ENCODE measurements at regions not wholly inside any gene's neighbourhood (a gene's known extent, or its start where the extent isn't known, plus 50 kb on each side); places are given as distances from the start of the nearest gene placed in this dataset.

DNA sequence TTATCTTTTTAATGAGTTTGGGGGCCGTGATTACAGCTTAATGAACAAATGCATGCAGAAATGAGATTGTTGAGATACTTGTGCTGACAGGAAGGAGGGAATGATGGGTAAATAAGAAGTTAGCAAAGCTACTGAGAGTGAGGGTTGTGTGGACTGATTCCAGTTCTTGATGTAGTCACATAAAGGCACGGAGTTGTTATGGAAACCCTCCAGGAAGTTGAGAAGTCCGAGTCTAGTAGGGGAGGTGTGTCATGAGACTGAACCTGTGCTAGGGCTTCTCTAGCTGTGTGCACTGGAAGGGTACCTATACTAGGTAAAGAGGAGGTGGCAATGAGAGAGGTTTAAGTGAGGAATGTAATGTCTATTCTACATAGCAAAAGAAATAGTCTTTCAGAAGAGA lies 475.7 kb downstream of the USP25 start:
- H3K4me3 ChIP-seq (ENCODE audit: low read depth, poor library complexity, severe bottlenecking) = no peak overlapping the region

DNA sequence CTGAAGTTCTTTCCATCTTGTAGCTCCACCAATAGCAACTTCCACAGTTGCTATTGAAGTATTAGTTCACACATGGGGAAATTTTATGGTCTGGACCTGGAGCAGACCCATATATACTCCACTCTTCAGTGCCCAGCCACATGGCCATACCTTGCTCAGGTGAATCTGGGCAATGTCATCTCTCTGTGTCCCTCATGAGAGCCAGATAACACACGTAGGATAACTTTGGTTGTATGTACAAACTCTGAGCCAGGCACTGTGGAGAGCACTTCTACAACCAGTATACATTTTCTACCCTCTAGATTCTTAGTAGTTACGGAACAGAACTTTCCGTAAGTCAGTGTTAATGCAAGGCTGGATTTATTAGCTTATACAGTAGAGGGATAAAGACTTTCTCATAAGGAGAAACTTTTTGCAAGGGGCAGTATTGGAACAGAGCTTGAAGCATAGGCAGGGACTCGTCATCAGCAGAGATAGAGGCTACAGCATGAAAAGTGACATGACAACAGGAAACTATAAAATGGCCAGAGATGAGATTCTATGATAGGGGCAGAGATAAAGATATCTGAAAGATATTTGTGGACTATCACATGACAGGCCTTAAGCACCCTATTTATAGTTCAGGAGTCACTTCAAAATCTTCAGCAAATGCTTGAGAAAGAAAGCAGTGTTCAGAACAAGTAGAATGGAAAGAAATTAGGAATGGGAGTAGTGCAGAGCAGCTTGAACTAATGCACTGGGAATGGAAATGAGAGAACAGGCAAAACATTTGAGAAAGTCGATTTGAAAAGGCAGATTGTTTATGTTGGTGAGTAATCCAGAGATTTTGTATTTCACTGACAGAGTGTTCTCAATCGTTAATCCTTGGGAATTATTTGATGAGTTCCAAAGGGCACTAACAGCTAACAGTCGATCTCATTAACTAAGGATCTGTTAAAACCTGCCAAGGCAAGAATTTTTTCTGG lies 481.8 kb downstream of the USP25 start:
- H3K4me3 ChIP-seq (ENCODE audit: low read depth, poor library complexity, severe bottlenecking) = no peak overlapping the region
- no peak for DNase-seq (ENCODE audit: low spot score in 2 of 2)
- intact Hi-C loops (cut with DNase I; ENCODE audit: low total_unique reads) = no loop called here
- TF ChIP-seq CTCF (IDR thresholded peaks at IDR 0.05) = no peak
- no peak for TF ChIP-seq POLR2A (IDR thresholded peaks at IDR 0.05)
- 48 to 54% methylated on average over 7 of the region's 7 CpGs for WGBS, 2 donors

More for the DNA sequence above, 475.7 kb downstream of the USP25 start:
- TF ChIP-seq CTCF (IDR thresholded peaks at IDR 0.05) (no peak), POLR2A (IDR thresholded peaks at IDR 0.05) (no peak)
- DNase-seq (ENCODE audit: low spot score in 2 of 2) = no peak
- 63 to 73% methylated on average over 3 of the region's 3 CpGs for WGBS, 2 donors
- intact Hi-C loops (cut with DNase I; ENCODE audit: low total_unique reads) = no loop called here

DNA sequence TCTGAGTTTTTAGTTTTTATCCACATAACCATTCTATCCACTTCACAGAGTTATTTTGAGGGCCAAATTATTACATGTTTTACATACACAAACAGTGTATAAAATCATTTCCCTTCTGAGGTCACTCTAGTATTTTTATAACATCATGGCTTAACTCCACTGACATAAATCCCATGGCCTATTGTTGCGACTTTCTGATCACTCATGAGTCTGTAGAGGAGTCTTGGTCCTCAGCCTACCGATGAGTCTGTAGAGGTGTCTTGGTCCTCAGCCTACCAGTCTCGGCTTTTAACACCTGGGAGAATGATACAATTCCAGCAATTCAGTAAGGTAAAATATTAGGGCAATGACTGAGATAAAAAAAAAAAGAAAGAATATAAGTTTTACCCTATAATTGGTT lies 483.7 kb downstream of the USP25 start:
- DNase-seq (ENCODE audit: low spot score in 2 of 2) = no peak
- intact Hi-C loops (cut with DNase I; ENCODE audit: low total_unique reads) = no loop called here
- WGBS, 2 donors = 91 to 96% methylated on average over 3 of the region's 3 CpGs
- no peak overlapping the region for H3K4me3 ChIP-seq (ENCODE audit: low read depth, poor library complexity, severe bottlenecking)
- no peak for TF ChIP-seq POLR2A (IDR thresholded peaks at IDR 0.05)
- no peak for TF ChIP-seq CTCF (IDR thresholded peaks at IDR 0.05)

DNA sequence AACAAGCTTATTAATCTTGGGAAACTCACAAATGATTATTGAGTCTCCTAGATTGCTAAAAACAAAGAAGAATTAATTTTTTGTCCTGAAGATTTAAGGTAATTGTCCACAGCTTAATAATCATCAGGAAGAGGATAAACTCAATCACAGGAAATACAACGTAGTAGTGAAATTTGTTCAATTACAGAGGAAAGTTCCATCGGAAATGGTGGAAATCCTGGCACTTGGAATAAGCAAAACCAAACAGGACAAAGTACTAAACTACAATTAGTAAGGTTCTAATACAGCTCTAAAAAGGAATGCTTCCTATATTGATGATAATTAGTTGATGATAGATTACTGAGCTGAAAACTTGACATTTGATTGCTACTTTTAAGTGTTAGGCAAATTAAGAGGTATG lies 485.4 kb downstream of the USP25 start:
- intact Hi-C loops (cut with DNase I; ENCODE audit: low total_unique reads) = no loop called here
- WGBS, 2 donors = 80 to 87% methylated on average over 2 of the region's 2 CpGs
- no peak for DNase-seq (ENCODE audit: low spot score in 2 of 2)
- TF ChIP-seq POLR2A (IDR thresholded peaks at IDR 0.05) = no peak
- TF ChIP-seq CTCF (IDR thresholded peaks at IDR 0.05) = no peak
- H3K4me3 ChIP-seq (ENCODE audit: low read depth, poor library complexity, severe bottlenecking) = no peak overlapping the region

- no peak for DNase-seq (ENCODE audit: low spot score in 2 of 2)
Observed at GRCh38 chr21:16215663-16216183, 485.9 kb downstream of the USP25 start.

More at GRCh38 chr21:16215663-16216183, 485.9 kb downstream of the USP25 start:
- H3K4me3 ChIP-seq (ENCODE audit: low read depth, poor library complexity, severe bottlenecking) = no peak overlapping the region
- 30 to 39% methylated on average over 2 of the region's 2 CpGs for WGBS, 2 donors
- intact Hi-C loops (cut with DNase I; ENCODE audit: low total_unique reads) = no loop called here
- no peak for TF ChIP-seq CTCF (IDR thresholded peaks at IDR 0.05)
- no peak for TF ChIP-seq POLR2A (IDR thresholded peaks at IDR 0.05)
